Activated gamma-delta T cell treated with anti-CD3 and anti-CD28 coated beads, Interleukin-2, amount 50 U/mL, for 16 hours (primary cell): ENCODE measurements at regions not wholly inside any gene's neighbourhood (a gene's known extent, or its start where the extent isn't known, plus 50 kb on each side); places are given as distances from the start of the nearest gene placed in this dataset.
"Not testable (repeated sequence)": the region's sequence is repeated elsewhere in the genome, so short reads cannot be mapped to it uniquely, and the experiment has no call there.

Experiments
- DNase-seq: peaks from one replicate; pipeline ENCODE4 v3.0.0-alpha.2; 2020; ENCODE audit warnings: low read depth

DNA sequence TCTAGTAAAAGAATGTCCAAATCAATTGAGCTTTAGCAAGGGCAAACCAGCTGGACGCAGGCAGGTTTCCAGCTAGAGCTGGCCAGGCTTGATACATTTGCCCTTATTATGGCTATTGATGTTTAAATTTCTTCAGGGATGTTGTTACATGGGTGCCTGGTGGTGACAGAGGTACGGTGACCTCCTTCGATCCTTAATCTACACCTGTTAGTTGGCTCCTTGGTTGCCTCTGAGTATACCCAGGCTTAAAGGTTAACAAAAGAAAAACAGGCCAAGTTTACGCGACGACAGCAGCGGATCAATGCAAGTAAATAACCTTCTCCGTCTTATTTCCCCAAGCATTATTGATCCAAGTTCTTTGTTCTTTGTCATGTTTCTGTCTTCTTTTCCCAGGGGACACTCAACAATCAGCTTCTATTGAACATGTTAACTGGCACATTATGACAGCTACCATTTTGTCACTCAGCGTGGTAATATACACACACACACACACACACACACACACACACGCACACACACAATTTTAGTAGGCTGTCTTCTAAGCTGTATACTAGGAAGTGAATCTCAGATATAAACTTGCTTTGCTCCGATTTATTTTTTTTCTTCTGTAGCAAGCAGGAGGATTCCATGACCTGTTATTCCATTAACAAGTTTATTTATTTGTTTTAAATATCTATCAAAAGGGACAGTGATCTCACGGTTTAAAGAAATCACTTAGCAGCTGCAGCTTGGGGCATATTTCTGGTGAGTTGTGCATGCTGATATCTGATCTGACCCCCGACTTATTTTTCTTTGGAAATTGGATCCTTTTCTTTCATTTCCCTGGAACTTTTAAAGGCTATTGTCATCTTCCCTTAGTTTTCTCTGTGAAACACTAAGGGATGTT, 844.7 kb downstream of the MCTP2 start:
- no peak for DNase-seq

DNA sequence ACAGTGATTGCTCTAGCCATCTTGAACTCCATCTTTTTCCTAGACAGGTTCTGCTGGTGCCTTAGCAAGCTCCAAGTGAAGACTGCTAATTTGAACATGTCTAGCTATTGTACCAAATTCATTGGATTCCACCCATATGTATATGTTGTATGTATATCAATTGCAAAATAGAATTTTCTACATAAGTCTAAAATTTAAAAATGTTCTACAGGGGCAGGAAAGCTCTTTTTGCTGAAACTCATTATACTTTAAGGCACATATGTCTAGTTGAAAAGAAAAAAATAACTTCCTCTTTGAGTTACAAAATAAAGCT, 845.3 kb downstream of the MCTP2 start:
- no peak for DNase-seq

DNA sequence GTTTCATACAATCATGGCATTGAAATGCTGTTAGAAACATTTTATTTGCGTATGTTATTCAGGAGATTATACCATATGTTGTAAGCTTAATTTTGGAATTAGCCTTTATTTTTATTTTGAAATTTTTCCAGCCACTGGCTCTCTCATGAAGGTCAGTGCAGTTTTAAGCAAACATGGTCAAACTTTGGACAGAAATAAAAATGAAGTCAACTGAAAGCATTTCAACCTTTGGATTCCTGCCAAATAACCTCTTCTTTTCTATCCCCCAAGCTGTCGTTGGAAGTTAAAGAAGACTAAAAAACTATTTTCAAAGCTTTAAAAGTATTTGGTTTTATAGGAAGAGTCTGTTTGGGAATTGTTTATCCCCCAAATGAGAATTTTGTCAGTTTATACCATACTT, 846.6 kb downstream of the MCTP2 start:
- no peak for DNase-seq

DNA sequence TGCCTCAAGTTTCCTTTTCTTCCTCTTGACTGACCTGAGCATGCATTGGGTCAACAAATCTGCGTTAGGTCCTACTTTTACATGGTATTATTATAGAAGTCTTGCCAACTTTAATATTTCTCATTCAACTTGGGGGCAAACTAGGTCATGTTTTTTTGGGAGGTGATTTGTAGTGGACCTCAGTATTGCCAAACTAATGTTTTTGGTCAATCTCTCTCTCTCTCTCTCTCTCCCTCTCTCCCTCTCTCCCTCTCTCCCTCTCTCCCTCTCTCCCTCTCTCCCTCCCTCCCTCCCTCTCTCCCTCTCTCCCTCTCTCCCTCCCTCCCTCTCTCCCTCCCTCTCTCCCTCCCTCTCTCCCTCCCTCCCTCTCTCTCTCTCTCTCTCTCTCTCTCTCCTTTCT, 848.9 kb downstream of the MCTP2 start:
- DNase-seq, result not testable (repeated sequence)

DNA sequence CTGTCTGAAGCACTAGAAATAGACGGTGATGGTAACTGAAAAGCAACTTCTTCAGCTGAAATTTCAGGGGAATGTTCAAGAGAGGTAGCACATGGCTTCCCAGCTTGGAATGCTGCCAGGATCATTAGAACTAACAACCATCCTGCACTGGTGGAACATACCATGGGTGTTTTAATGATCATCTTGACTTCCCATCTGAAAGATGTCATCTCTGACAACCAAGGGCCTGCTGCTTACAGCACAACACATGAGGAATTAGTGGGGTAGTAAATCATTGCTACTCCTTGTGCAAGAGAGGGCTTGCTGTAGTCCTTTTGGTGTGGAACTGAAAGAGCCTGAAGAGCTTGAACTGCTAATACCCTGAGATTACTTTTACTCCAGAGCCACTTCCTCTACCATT, 853.7 kb downstream of the MCTP2 start:
- no peak for DNase-seq

DNA sequence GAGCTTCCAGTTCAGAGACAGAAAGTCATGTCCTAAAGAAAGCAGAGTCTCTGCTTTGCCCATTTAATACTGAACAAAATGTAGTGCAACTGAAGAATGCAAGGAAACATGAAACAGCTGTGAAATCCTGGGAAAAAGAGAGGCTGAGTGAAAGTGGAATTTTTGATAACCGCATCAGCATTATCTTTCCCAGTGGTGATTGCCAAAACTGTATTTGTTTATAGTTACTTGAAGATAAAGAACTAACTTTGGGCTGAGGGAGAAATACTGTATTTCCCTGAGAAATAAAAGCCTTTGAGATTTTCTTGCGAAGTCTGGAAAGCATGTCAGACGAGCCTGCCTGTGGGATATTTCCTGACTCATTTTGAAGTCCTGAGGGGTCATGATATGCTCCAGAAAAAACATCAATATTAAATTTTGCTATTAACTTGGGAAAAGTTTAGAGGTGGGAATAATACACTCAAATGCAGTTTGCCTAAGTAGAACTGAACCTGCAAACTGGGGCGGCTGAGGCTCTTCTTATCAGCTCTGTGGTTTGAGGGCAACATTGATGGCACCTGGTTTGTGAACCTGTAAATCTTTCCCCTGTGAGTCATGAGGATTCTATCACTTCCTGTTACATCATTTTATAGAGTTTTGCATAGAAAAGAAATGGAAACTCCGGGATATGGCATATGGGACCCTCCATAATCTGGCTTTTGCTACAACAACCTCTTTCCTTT, 855.3 kb downstream of the MCTP2 start:
- no peak for DNase-seq

DNA sequence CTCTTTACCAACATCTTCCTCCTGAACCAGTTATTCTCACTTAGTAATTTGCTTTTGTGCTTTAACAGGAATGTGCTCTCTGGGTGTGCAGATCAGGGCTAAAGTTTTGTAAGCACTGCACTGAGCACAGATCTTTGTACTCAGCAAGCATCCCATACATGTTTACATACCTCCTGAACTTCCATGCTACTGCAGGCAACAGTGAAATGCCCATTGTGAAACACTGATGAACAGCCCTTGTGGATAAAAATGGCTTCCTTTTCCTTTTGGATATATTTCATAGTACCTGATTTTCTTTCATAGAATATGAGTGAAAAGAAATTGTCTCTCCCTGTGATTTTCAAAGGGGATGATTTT, 855.9 kb downstream of the MCTP2 start:
- no peak for DNase-seq

DNA sequence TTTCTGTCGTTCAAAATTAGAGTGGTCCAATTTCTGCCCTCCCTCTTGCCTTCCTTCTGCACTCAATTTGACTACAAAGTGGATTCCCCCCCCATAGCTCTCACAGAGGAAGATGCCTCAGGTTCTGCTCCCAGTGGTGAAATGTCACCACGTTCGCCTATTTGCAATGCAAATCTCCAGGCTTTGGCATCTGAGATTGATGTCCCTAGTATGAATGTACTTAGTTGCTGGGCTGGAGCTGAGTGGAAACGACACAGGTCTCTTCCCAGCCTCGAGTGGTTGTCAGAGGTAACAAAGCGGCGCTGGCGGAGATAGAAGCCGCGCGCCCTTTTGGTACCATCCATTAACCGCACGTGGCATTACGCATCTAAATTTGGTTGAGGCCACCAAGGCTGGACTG, 860.1 kb downstream of the MCTP2 start:
- DNase-seq, result no peak

DNA sequence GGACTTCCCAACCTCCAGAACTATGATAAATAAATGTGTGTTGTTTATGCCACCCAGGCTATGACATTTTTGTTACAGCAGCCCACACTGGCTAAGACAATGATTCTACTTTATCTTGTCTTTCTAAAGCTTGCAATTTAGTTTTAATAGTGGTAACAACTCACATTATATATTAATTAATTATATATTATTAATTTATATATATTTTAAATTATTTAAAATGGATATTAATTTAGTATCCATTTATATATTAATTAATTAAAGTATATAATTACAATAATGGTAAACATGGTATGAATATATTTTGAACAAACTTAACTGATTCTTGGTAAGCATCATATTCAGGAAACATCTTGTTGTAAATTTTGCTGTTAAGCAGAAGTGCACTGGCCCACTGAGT, 863.9 kb downstream of the MCTP2 start:
- DNase-seq, result no peak

DNA sequence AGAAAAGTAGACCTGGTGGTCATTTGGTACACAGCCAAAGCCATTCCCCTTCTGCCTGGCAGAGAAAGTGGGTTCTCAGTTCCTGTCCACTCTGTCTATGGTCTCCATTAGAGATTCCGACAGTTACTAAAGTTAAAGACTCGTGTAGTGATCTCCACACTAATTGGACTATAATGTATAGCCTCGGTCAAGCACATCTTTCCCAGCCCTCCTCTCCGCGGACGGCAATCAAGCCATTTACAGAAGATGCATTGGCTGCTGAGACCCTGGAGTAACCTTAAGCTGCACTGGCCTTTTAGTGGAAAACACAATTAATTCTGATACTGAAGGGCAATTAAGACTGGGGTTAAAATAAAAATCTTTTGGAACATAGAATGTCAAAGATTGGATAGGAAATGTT, 865.3 kb downstream of the MCTP2 start:
- no peak for DNase-seq

DNA sequence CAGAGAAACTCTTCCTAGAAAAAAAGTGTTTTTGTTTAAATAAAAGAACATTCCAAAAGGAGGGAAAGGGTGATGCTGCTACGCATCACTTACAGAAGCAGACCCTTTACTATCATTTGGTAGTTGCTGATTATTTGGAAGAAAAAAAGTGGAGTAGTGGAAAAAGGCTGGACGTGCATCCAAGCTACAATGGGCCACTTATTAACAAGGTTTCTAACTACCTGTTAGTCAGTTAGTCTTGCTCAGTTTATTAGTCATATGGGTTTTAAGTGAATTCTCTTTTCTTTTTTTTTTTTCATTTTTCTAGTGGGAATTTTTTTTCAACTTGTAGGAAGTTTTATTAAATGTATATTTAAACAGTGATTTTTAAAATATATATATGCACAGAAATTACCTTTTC, 866.0 kb downstream of the MCTP2 start:
- DNase-seq, result no peak

DNA sequence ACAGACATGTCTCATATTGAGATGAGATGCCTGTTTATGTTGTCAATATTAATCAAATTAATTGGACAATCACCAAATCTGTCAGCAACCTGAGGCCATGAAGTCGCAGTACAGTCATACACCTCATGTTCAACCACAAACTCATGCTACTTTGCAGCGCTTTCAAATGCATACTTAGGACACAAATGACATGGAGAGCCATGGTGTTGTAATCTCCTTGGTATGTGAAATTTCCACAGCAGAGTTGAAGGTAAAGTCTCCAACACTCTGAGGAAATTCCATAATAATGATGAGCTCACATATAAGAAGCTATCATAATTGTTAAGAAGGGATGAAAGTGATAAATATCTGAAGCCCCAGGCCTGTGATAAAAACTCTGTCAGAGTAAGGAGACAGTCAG, 873.9 kb downstream of the MCTP2 start:
- DNase-seq, result no peak

DNA sequence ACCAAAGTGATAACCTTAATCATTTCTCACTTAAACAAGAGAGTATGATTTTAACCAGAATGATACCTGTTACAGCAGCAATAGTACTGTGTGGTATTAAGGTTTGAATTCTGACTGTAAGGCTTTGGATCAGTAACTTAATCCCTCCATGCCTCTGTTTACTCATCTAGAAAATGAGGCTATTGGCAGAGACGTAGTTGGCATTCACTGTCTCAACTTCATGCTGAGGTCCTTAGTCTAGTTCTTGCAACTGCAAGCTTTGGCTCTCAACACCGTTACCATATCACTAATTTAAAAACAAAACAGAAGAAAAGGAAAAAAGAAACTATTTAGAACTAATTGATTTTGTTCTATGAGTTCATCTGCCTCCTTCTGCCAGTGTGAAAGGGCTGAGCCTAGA, 875.4 kb downstream of the MCTP2 start:
- no peak for DNase-seq

DNA sequence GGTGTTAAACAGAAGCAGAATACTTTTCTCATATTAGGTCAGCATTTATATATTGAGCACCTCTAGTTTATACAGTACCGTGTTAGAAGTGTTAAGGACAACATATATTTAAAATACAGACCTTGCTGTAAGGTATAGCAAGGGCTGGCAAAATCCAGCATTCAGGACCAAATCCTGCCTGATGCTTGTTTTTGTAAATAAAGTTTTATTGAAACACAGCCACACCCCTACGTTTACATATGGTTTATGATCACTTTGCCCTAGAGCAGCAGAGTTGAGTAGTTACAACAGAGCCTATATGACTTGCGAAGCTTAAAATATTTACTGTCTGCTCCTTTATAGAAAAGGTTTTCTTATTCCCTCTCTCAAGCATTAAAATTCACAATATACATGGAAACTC, 877.3 kb downstream of the MCTP2 start:
- DNase-seq, result no peak

DNA sequence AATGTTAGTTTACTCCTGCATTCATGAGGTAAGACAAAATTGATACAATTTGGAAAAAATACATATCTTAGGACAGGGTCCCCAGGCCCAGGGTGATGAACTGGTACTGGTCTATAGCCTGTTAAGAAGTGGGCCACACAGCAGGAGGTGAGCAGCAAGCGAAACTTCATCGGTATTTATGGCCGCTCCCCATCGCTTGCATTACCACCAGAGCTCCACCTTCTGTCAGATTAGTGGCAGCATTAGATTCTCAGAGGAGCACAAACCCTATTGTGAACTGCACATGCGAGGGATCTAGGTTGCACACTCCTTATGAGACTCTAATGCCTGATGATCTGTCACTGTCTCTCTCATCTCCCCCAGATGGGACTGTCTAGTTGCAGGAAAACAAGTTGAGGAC, 880.6 kb downstream of the MCTP2 start:
- DNase-seq, result no peak

DNA sequence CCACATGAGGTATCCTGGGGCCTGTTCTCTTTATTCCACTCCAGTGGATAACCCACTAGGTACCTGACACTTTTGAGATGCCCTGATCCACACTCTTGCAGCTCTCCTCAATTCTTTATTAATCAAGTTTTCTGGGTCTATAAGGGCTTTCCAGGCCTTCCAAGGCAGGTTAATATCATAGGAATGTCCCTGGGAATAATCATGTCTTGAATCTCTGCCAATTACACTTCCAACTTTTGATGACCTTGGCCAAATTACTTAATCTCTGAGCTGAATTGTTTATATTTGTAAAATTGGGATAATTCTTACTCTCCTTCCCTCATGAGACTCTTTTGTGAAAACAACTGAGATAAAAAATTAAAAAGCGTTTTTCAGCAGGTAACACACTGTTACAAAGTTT, 881.7 kb downstream of the MCTP2 start:
- DNase-seq, result no peak

DNA sequence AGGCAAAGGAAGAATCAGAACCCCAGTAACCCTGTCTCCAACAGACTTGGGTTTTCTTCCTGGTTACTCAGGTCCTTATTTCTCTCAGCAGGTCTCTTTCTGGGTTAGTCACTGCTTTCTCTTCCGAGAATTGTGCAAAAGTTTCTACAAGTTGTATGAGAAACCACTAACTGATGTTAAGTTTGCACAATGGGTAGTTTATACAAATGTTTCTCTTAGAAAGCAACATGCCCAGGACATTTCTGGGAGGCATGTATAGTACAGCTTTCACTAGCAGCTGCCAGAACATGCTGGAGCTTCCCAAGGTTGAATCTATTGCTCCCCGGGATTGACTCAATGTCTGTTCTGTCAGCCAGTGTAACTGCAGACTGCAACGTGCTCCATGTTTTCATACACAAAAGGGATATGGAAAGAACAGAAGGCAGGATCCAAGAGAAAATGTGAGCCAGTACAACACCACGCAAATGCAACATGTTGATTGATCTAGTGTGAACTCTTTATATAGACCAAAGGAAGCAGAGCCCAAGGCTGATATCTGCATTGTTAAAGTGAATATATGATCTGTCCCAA, 887.8 kb downstream of the MCTP2 start:
- DNase-seq, result no peak

DNA sequence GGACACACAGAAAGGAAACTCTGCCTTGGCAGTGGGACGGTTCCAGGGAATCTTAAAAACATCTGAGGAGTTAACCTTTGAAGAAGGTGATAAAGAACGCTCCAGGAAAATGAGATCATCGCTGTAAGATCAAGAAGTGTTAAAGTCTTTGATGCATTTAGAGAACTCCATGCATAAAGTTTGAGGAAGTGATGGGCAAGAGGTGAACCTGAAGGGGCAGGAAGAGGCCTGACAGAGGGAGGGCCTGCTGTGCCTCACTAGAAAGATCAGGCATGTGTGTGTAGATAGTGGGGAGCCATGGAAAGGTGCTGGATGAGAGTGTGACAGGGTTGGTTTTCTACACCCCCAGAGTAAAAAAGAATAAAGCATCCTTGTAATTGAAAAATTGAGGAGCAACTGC, 889.2 kb downstream of the MCTP2 start:
- no peak for DNase-seq

DNA sequence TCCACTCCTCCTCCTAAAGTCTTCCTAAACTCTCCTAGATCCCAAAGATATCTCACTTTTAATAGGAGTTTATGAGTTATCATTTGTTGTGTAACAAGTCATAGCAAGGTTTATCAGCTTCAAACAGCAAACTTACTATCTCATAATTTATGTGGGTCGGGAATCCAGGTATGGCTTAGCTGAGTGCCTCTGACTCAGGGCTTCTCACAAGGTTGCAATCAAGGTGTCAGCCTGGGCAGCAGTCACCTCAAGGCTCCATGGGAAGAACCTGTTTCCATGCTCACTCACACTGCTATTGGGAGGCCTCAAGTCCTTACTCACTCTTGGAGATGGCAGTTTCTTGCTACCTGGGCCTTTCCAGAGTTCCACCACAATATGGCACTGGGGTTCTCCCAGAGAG, 889.8 kb downstream of the MCTP2 start:
- DNase-seq, result no peak

DNA sequence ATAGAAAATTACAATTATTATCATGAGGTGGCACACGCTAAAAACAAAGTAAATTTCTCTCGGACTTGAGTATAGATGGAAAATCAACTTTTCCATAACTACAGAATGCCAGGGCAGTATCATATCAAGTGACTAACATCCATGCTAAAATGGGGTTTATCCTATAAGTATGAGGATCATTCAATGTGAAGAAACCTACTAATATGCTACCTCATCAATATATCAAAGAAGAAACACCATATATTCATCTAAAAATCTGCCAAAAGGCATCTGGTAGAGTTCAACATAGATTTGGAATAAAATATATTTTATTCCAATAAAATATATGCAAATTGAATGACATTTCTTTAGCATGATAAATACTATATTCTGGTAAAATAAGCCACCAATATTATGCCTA, 894.4 kb downstream of the MCTP2 start:
- DNase-seq, result no peak

DNA sequence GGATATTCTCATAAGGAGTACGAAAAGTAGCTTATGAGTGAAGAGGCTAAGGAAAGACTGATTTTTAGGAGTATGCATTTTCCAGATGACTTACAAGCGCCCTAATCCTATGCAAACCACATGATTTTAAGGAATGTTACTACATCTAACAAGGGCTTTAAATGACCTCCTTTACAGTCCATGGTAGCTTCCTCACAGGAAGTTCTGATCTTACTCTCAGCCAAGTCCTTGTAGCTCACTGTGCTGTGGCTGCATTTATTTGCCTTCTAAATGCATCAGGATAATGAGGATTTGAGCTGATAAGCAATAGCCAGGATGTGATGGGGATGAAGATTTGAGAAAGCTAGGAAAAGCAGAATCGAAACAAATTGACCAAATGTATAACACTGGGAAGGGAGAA, 896.0 kb downstream of the MCTP2 start:
- no peak for DNase-seq

DNA sequence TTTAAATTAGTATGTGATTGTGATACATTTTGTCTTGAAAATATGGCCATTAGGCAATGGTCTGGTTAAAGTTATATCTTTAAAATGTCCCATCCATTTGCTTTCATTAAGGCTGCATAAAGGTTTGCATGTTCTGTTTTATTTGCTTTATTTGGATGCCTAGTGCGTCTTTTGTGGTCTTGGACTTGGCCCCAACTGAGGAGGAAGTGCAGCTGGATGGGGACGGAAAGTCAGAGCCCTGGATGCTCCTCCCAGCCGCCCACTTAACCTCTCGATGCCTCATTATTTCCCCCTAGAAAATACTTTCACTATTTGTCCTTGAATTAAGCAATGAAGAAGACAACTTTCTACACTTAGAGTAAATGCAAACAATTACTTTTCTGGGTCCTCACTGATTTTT, 898.2 kb downstream of the MCTP2 start:
- DNase-seq, result no peak

DNA sequence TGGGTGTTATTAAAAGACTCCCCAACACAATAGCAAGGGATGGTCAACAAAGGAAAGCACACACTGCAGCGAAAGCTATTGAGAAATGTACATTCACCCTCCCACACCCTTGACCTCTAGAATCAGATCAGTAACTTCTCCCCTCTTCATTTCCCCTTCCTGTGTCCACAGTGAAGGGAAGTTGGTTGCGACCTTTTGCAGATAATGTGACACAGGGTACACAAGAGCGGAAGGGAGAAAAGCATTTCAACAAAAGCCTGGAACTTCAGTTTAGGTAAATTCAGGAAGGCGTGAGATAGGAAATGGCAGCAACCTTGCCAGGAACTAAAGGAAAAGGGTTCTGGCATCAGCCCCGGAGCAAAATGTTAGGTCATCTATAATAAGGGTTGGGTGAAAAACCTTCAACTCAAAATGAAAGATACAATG, 899.8 kb downstream of the MCTP2 start:
- DNase-seq, result no peak

DNA sequence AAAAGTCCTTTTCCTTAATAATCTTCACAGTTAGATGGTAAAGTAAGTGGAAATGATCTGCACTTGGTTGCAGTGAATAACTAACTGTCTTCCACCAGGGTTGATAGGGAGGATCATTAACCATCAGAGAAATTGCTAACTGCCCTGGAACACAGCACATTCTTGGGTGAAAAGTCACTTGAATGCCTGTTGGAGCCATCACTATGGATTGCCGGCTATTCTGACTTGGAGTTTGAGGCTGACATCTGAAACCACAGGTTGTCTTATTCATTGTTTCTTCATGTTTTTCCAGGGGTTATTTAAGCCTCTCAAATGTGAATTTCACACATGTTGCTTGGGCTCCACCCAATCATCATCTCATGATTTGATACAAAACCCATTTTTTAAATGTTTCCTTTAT, 901.4 kb downstream of the MCTP2 start:
- DNase-seq, result no peak
